IMR-90 (cell line): ENCODE measurements at regions not wholly inside any gene's neighbourhood (a gene's known extent, or its start where the extent isn't known, plus 50 kb on each side); places are given as distances from the start of the nearest gene placed in this dataset.

Experiments
- ATAC-seq: fragments of 200-7000 bp; cut with Tn5 transposase; 2 replicates; pipeline ENCODE4 v1.9.1; 2020; ENCODE audit warnings: low read depth, mild to moderate bottlenecking, moderate library complexity
- BruUV-seq: library from RNA; stranded (reverse); fragments of 400-500 nt; replicated peaks from 2 replicates; lab custom pipeline; 2021; lab: Mats Ljungman, UMichigan
- CTCF ChIA-PET: fragments of 300-600 bp; formaldehyde crosslinking; extraction: SDS; loops from one replicate; lab custom pipeline; 2021; ENCODE audit warnings: antibody characterized with exemption; lab: Yijun Ruan, JAX
- POLR2A ChIA-PET: fragments of 300-600 bp; sonication (Branson Sonifier 250); formaldehyde crosslinking; loops from one replicate; lab custom pipeline; 2022; ENCODE audit warnings: antibody characterized with exemption; ENCODE audit not compliant: unreplicated experiment; lab: Charles Lee
- DNase-seq: peaks from one replicate; pipeline ENCODE4 v3.0.0; 2013
- H2AFZ ChIP-seq: replicated peaks from 2 replicates; pipeline ENCODE3; 2013; ENCODE audit warnings: low read length, mild to moderate bottlenecking; ENCODE audit not compliant: poor library complexity
- H2AK5ac ChIP-seq: 2 replicates; pipeline ENCODE4 v1.6.1; 2013; ENCODE audit warnings: low read depth, low read length, inconsistent platforms
- H2AK9ac ChIP-seq: replicated peaks from 2 replicates; pipeline ENCODE3; 2013; ENCODE audit warnings: mild to moderate bottlenecking, low read depth, low read length, moderate library complexity; ENCODE audit not compliant: poor library complexity
- H2BK120ac ChIP-seq: 2 replicates; pipeline ENCODE4 v1.6.1; 2013; ENCODE audit warnings: low read depth, low read length, inconsistent platforms
- H2BK15ac ChIP-seq: 3 replicates; pipeline ENCODE4 v1.6.1; 2013; ENCODE audit warnings: low read depth, low read length, inconsistent platforms
- H2BK20ac ChIP-seq: 2 replicates; pipeline ENCODE4 v1.6.1; 2013; ENCODE audit warnings: low read depth, mild to moderate bottlenecking, inconsistent platforms, low read length, moderate library complexity
- H2BK5ac ChIP-seq: 2 replicates; pipeline ENCODE4 v1.6.1; 2013; ENCODE audit warnings: mild to moderate bottlenecking, low read depth, low read length, inconsistent platforms; ENCODE audit not compliant: poor library complexity, severe bottlenecking
- H3K14ac ChIP-seq: replicated peaks from 2 replicates; pipeline ENCODE4 v1.6.1; 2013; ENCODE audit warnings: low read depth, low read length, inconsistent platforms
- H3K18ac ChIP-seq: 2 replicates; pipeline ENCODE4 v1.6.1; 2013; ENCODE audit warnings: low read depth, low read length, control low read depth
- H3K23ac ChIP-seq: 2 replicates; pipeline ENCODE4 v1.6.1; 2013; ENCODE audit warnings: low read depth, low read length, inconsistent platforms
- H3K27ac ChIP-seq: 2 replicates; pipeline ENCODE4 v1.5.1; 2013; ENCODE audit warnings: mild to moderate bottlenecking, control low read depth, low read length; ENCODE audit not compliant: insufficient read depth
- H3K27me3 ChIP-seq: 2 replicates; pipeline ENCODE4 v1.6.1; 2013; ENCODE audit warnings: low read length; ENCODE audit not compliant: control insufficient read depth, insufficient read depth
- H3K36me3 ChIP-seq: 2 replicates; pipeline ENCODE4 v1.6.1; 2013; ENCODE audit warnings: low read length, mixed read lengths; ENCODE audit not compliant: control insufficient read depth, insufficient read depth
- H3K4ac ChIP-seq: 2 replicates; pipeline ENCODE4 v1.6.1; 2013; ENCODE audit warnings: low read depth, low read length, inconsistent platforms
- H3K4me1 ChIP-seq: 2 replicates; pipeline ENCODE4 v1.6.1; 2013; ENCODE audit warnings: low read length, mixed read lengths; ENCODE audit not compliant: control insufficient read depth, insufficient read depth
- H3K4me2 ChIP-seq: 2 replicates; pipeline ENCODE4 v1.6.1; 2013; ENCODE audit warnings: low read depth, mild to moderate bottlenecking, control low read depth, low read length, moderate library complexity
- H3K4me3 ChIP-seq: 2 replicates; pipeline ENCODE4 v1.5.1; 2013; ENCODE audit warnings: low read depth, mild to moderate bottlenecking, control low read depth, low read length, moderate library complexity; ENCODE audit not compliant: insufficient read depth
- H3K56ac ChIP-seq: 2 replicates; pipeline ENCODE4 v1.6.1; 2013; ENCODE audit warnings: low read length, inconsistent platforms; ENCODE audit not compliant: insufficient read depth; ENCODE audit errors: extremely low read depth
- H3K79me1 ChIP-seq, 2 experiments: 2 replicates each; pipeline ENCODE4 v1.6.1; 2013; ENCODE audit warnings: low read length in 2 of 2, inconsistent platforms in 1 of 2, low read depth in 1 of 2
- H3K9ac ChIP-seq: 2 replicates; pipeline ENCODE4 v1.6.1; 2013; ENCODE audit warnings: low read depth, low read length, control low read depth
- H3K9me1 ChIP-seq: 2 replicates; pipeline ENCODE4 v1.6.1; 2013; ENCODE audit warnings: low read length, inconsistent platforms; ENCODE audit not compliant: insufficient read depth
- H3K9me3 ChIP-seq: 2 replicates; pipeline ENCODE4 v1.6.1; 2013; ENCODE audit warnings: low read length; ENCODE audit not compliant: control insufficient read depth, insufficient read depth
- H4K20me1 ChIP-seq: 2 replicates; pipeline ENCODE4 v1.6.1; 2013; ENCODE audit warnings: low read length, inconsistent platforms; ENCODE audit not compliant: insufficient read depth
- H4K5ac ChIP-seq: 2 replicates; pipeline ENCODE4 v1.6.1; 2013; ENCODE audit warnings: mild to moderate bottlenecking, low read depth, low read length, control low read depth
- H4K8ac ChIP-seq, 2 experiments: 2 replicates each; pipeline ENCODE4 v1.6.1; 2013; ENCODE audit warnings: low read depth in 2 of 2, low read length in 2 of 2, control low read depth in 1 of 2, inconsistent platforms in 1 of 2
- H4K91ac ChIP-seq: 2 replicates; pipeline ENCODE4 v1.6.1; 2013; ENCODE audit warnings: low read depth, low read length, inconsistent platforms; ENCODE audit not compliant: insufficient read depth
- BHLHE40 ChIP-seq: fragments of 150-350 bp; IDR thresholded peaks from 2 replicates; pipeline ENCODE4 v1.6.1; 2016; ENCODE audit warnings: mild to moderate bottlenecking, low read depth, low read length
- CEBPB ChIP-seq: IDR thresholded peaks from 2 replicates; pipeline ENCODE4 v1.6.1; 2012; ENCODE audit warnings: low read depth, low read length, improper control_type of control experiment
- CHD1 ChIP-seq: IDR thresholded peaks from 2 replicates; pipeline ENCODE4 v1.6.1; 2012; ENCODE audit warnings: low read depth, low read length, improper control_type of control experiment
- FOS ChIP-seq: fragments of 150-350 bp; IDR thresholded peaks from 2 replicates; pipeline ENCODE4 v1.6.1; 2016; ENCODE audit warnings: low read depth, low read length
- MAZ ChIP-seq: IDR thresholded peaks from 2 replicates; pipeline ENCODE4 v1.6.1; 2012; ENCODE audit warnings: low read depth, mild to moderate bottlenecking, low read length, improper control_type of control experiment, moderate library complexity, borderline replicate concordance
- MXI1 ChIP-seq: IDR thresholded peaks from 2 replicates; pipeline ENCODE4 v1.6.1; 2012; ENCODE audit warnings: low read depth, mild to moderate bottlenecking, low read length, moderate library complexity, borderline replicate concordance
- POLR2A ChIP-seq: IDR thresholded peaks from 2 replicates; pipeline ENCODE4 v1.6.1; 2012; ENCODE audit warnings: mild to moderate bottlenecking, low read depth, low read length
- RCOR1 ChIP-seq: IDR thresholded peaks from 2 replicates; pipeline ENCODE4 v1.6.1; 2012; ENCODE audit warnings: mild to moderate bottlenecking, low read length, improper control_type of control experiment; ENCODE audit not compliant: insufficient replicate concordance
- SMC3 ChIP-seq: fragments of 150-350 bp; IDR thresholded peaks from 2 replicates; pipeline ENCODE4 v1.6.1; 2016; ENCODE audit warnings: low read depth, mild to moderate bottlenecking, antibody characterized with exemption, low read length, moderate library complexity
- WGBS, 2 experiments: methylation state at CpG; one replicate each; pipeline versions ENCODE4 v1.1.5 to v1.1.7; 2013; ENCODE audit warnings: missing lambda C conversion rate in 2 of 2; ENCODE audit not compliant: insufficient read length in 1 of 2; ENCODE audit errors: extremely low coverage in 2 of 2; 5-methylcytosine and 5-hydroxymethylcytosine counted together
- dilution Hi-C: fragments of 300-500 bp; cut with HindIII; formaldehyde crosslinking; loops from one replicate; pipeline ENCODE4 v1.14.3; 2018; ENCODE audit warnings: low sequenced_read_pairs; ENCODE audit not compliant: unreplicated experiment
- in situ Hi-C: fragments of 300-500 bp; cut with MboI; formaldehyde crosslinking; loops from 3 replicates; pipeline ENCODE4 v1.14.3; 2019; ENCODE audit warnings: low sequenced_read_pairs, inconsistent platforms, mixed read lengths
- intact Hi-C: fragments of 100-400 bp; cut with micrococcal nuclease; formaldehyde crosslinking; loops from 2 replicates; pipeline ENCODE4 v1.10.0; 2022
- TF ChIP-seq, protein P1 (sequence below): fragments of 150-350 bp; IDR thresholded peaks from 2 replicates; pipeline ENCODE4 v1.6.1; 2017; ENCODE audit warnings: mild to moderate bottlenecking, antibody characterized with exemption, low read length, low read depth
- TF ChIP-seq, protein P2 (sequence below): conservative IDR thresholded peaks from 2 replicates; pipeline ENCODE4 v1.5.1; 2012; ENCODE audit warnings: mild to moderate bottlenecking, low read depth, low read length, improper control_type of control experiment

DNA sequence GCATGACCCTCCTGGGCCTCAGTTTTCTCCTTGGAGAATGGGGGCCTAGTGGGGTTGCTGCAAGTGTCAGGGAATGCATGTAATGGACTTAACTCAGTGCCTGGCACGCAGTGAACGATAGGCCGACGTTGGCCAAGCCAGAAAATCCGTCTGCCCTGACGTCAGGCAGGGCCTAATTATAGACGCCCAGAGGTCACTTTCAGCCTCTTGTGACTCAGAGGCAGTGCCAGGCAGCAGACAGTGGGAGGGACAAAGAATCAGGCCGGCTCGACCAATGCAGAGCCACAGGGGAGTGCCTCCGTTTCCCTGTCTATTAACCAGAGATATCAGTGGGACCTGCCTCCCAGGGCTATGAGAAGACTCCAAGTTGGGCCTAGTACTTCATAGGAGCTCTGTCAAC is 115.0 kb downstream of the MN1 start:
- ChIA-PET CTCF (no interaction called here), POLR2A (no interaction called here)
- intact Hi-C loops, result no loop called here

More for the DNA sequence above, 115.0 kb downstream of the MN1 start:
- Histone ChIP-seq H3K36me3 (no peaks in the 10 kb centered on the region), H3K9me3 (peaks cover 5% of the 10 kb centered on the region), H4K20me1 (no peaks in the 10 kb centered on the region), H2AK9ac (no peak overlapping the region), H3K4ac (no peak overlapping the region), H3K27me3 (peaks cover 8% of the 10 kb centered on the region), H2BK5ac (no peak overlapping the region), H4K91ac (no peak overlapping the region), H2BK120ac (no peak overlapping the region), H3K79me1 (no peaks in the 10 kb centered on the region), H3K56ac (no peak overlapping the region), H2AFZ (peak overlapping the region; percentile 81), H2BK15ac (no peak overlapping the region), H3K27ac (no peak overlapping the region), H3K14ac (no peak overlapping the region), H2AK5ac (no peak overlapping the region), H3K4me3 (no peak overlapping the region), H4K8ac (no peak overlapping the region; a peak in 1 of 4 replicates), H3K4me2 (no peak overlapping the region), H3K4me1 (peaks cover 2% of the 10 kb centered on the region; the same call in 1 of the 2 replicates), H3K9me1 (0 out of 2 replicates have a peak, but pooled peaks cover 3% of the 10 kb centered on the region), H3K18ac (no peak overlapping the region), H3K23ac (no peak overlapping the region), H4K5ac (no peak overlapping the region), H3K9ac (no peak overlapping the region), H2BK20ac (no peak overlapping the region)
- WGBS, 2 experiments, result 40% methylated on average over 2 of the region's 10 CpGs; no CpG with 5 or more reads in 1 of the 2 experiments
- DNase-seq (peak; percentile 85), ATAC-seq (peak; percentile 96)
- in situ Hi-C loops (no loop called here), dilution Hi-C loops (no loop called here)
- BruUV-seq, result no TSS peak
- TF ChIP-seq SMC3 (no peak), POLR2A (no peak), BHLHE40 (peak; percentile 29; the same call in 1 of the 2 replicates), RCOR1 (no peak), MAZ (no peak), FOS (peak; percentile 44; the same call in 1 of the 2 replicates), CHD1 (no peak), MXI1 (no peak), CEBPB (peak; percentile 6; the same call in 1 of the 2 replicates)
- TF ChIP-seq, protein P1, sequence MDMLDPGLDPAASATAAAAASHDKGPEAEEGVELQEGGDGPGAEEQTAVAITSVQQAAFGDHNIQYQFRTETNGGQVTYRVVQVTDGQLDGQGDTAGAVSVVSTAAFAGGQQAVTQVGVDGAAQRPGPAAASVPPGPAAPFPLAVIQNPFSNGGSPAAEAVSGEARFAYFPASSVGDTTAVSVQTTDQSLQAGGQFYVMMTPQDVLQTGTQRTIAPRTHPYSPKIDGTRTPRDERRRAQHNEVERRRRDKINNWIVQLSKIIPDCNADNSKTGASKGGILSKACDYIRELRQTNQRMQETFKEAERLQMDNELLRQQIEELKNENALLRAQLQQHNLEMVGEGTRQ, result no peak
- TF ChIP-seq, protein P2, sequence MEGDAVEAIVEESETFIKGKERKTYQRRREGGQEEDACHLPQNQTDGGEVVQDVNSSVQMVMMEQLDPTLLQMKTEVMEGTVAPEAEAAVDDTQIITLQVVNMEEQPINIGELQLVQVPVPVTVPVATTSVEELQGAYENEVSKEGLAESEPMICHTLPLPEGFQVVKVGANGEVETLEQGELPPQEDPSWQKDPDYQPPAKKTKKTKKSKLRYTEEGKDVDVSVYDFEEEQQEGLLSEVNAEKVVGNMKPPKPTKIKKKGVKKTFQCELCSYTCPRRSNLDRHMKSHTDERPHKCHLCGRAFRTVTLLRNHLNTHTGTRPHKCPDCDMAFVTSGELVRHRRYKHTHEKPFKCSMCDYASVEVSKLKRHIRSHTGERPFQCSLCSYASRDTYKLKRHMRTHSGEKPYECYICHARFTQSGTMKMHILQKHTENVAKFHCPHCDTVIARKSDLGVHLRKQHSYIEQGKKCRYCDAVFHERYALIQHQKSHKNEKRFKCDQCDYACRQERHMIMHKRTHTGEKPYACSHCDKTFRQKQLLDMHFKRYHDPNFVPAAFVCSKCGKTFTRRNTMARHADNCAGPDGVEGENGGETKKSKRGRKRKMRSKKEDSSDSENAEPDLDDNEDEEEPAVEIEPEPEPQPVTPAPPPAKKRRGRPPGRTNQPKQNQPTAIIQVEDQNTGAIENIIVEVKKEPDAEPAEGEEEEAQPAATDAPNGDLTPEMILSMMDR, result no peak
